ENCODE measurements at regions not wholly inside any gene's neighbourhood (a gene's known extent, or its start where the extent isn't known, plus 50 kb on each side); places are given as distances from the start of the nearest gene placed in this dataset.

DNA sequence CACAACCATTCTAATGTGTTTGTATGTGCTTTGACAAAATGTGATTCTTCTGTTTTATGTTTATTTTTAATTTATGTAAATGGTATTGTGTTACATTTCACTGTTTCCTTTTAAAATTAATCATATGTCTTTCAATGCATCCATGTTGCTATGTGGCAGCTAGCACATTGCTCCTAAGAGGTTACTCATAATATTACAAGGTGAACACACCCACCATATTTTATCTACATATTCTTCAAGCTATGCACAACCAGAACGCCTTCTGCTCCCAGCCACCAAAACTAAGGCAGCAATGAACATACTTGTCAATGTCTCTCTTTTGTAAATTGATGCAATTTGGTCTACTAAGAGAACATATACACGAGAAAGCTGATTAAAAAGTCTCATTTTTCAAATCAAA, 160.6 kb upstream of the OSR1 start:
- H3K4me1 ChIP-seq (ENCODE audit: insufficient read depth, low read length): no peaks in the 10 kb centered on the region
- no peak overlapping the region for H3K4me3 ChIP-seq (ENCODE audit: low read length)
- H3K27ac ChIP-seq (ENCODE audit: low read length): no peak overlapping the region
- H3K27me3 ChIP-seq (ENCODE audit: insufficient read depth, low read length): no peaks in the 10 kb centered on the region
- H3K9me3 ChIP-seq (ENCODE audit: insufficient read depth, low read depth, low read length): no peaks in the 10 kb centered on the region
- no peaks in the 10 kb centered on the region for H3K36me3 ChIP-seq (ENCODE audit: insufficient read depth, low read depth, low read length)
- H3K9ac ChIP-seq (ENCODE audit: low read depth, low read length): no peak overlapping the region

DNA sequence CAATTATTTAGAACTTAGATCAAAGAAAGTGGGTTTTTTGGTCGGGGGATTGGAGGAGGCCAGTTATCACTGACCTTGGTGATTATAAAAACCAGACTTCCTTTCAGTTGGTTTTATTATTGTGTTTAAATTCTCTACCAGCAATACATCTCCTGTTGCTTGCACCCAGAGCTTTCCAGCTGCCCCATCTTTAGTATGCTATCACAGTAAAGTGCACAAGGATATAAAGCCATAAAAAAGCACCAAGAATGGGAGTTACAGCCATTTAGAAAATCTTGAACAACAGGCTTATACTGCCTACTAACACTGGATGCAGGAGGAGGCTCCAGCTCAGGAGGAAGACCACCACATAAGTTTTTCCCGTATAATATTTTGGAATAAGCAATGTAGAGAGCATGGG, 148.7 kb upstream of the OSR1 start:
- Histone ChIP-seq H3K27ac (ENCODE audit: low read length) (no peak overlapping the region), H3K9me3 (ENCODE audit: insufficient read depth, low read depth, low read length) (no peaks in the 10 kb centered on the region), H3K4me3 (ENCODE audit: low read length) (no peak overlapping the region), H3K27me3 (ENCODE audit: insufficient read depth, low read length) (no peaks in the 10 kb centered on the region), H3K4me1 (ENCODE audit: insufficient read depth, low read length) (no peaks in the 10 kb centered on the region), H3K9ac (ENCODE audit: low read depth, low read length) (no peak overlapping the region), H3K36me3 (ENCODE audit: insufficient read depth, low read depth, low read length) (no peaks in the 10 kb centered on the region)

DNA sequence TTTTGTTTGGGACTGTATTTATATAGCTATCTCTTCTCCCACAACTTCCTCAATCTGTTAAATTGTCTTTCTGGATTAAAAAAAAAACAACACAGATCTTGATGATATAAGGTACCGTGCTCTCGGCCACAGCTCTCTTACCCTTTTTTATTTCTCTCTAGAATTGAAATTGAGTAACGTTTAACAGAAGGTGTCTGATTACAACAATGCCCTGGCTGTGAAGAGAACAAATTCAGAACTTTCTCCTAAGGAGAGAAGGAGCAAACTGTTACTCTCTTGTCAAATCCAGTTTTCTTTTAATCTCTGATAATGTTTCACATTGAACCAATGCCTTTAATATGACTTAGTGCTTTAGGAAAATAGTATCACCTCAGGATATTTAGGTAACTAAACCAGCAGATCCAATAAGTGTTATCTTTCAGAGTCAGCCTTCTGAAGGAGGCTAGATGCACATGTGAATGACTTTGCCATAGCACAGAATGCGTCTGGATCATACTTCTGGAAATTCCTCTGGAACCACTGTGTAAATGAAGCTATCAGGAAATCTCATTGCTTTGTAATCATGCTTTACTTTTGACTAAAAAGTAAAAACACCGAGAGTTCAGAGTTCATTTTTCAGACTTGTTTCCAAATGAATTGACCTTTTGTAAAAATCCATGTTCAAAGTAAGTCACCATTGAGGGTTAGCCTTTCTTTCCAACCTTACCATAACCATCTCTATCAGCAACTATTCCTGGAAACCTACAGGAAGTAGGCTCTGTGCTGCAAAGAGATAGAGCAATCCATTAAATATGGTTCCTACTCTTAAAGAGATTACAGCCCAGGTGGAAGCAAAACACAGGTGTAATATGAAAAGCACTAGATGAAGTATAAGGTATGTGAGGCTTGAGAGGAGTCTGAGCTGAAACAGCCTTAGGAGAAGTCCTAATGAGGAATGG, 147.0 kb upstream of the OSR1 start:
- no peak overlapping the region for H3K27ac ChIP-seq (ENCODE audit: low read length)
- no peaks in the 10 kb centered on the region for H3K27me3 ChIP-seq (ENCODE audit: insufficient read depth, low read length)
- no peaks in the 10 kb centered on the region for H3K4me1 ChIP-seq (ENCODE audit: insufficient read depth, low read length)
- no peak overlapping the region for H3K9ac ChIP-seq (ENCODE audit: low read depth, low read length)
- H3K36me3 ChIP-seq (ENCODE audit: insufficient read depth, low read depth, low read length): no peaks in the 10 kb centered on the region
- H3K4me3 ChIP-seq (ENCODE audit: low read length): no peak overlapping the region
- no peaks in the 10 kb centered on the region for H3K9me3 ChIP-seq (ENCODE audit: insufficient read depth, low read depth, low read length)

DNA sequence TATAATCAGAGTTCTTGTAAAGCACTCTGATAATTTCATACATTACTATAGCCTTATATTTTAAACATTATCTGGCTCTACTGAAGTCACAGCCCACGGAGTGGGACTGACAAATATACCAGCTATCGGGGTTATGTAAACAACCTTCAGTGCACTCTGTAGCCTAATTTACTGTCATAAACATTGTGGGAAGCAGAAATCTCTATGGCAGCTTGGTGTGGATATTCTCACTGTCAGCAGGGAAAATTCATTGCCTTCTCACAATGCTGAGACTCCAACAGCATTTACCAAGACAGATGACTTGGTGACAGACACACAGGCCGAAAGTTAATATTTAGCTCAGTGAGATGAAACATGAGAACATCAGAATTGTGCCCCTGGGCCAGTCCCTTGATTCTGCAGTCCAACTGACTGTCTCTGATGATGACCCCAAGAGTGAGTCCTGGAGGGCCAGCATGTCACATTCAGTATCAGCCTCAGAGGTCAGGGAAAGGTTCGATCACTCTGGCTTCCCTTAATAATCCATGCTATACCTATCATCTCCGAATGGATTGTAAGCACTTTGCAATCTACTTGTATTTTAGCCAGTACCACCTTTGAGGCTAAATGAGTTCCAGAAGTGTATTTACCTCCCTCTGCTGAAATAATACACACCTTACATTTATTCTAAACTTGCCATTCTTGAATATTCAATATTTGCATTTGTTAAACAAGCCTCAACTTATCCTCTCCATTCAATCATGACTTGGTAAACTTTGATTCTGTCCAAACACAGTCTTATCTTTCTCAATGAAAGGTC, 146.2 kb upstream of the OSR1 start:
- H3K27me3 ChIP-seq (ENCODE audit: insufficient read depth, low read length): no peaks in the 10 kb centered on the region
- no peaks in the 10 kb centered on the region for H3K36me3 ChIP-seq (ENCODE audit: insufficient read depth, low read depth, low read length)
- H3K9me3 ChIP-seq (ENCODE audit: insufficient read depth, low read depth, low read length): no peaks in the 10 kb centered on the region
- H3K4me1 ChIP-seq (ENCODE audit: insufficient read depth, low read length): no peaks in the 10 kb centered on the region
- no peak overlapping the region for H3K4me3 ChIP-seq (ENCODE audit: low read length)
- no peak overlapping the region for H3K9ac ChIP-seq (ENCODE audit: low read depth, low read length)
- H3K27ac ChIP-seq (ENCODE audit: low read length): no peak overlapping the region

DNA sequence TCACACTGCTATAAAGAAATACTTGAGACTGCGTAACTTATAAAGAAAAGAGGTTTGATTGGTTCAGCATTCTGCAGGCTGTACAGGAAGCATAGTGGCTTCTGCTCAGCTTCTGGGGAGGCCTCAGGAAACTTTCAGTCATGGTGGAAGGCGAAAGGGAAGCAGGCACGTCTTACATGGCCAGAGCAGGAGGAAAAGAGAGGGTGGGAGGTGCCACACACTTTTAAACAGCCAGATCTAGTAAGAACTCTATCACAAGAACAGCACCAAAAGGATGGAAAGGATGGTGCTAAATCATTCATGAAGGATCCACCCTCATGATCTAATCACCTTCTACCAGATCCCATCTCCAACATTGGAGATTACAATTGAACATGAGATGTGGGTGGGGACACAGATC, 145.5 kb upstream of the OSR1 start:
- Histone ChIP-seq H3K27me3 (ENCODE audit: insufficient read depth, low read length) (no peaks in the 10 kb centered on the region), H3K36me3 (ENCODE audit: insufficient read depth, low read depth, low read length) (no peaks in the 10 kb centered on the region), H3K9ac (ENCODE audit: low read depth, low read length) (no peak overlapping the region), H3K4me1 (ENCODE audit: insufficient read depth, low read length) (no peaks in the 10 kb centered on the region), H3K9me3 (ENCODE audit: insufficient read depth, low read depth, low read length) (no peaks in the 10 kb centered on the region), H3K4me3 (ENCODE audit: low read length) (no peak overlapping the region), H3K27ac (ENCODE audit: low read length) (no peak overlapping the region)

DNA sequence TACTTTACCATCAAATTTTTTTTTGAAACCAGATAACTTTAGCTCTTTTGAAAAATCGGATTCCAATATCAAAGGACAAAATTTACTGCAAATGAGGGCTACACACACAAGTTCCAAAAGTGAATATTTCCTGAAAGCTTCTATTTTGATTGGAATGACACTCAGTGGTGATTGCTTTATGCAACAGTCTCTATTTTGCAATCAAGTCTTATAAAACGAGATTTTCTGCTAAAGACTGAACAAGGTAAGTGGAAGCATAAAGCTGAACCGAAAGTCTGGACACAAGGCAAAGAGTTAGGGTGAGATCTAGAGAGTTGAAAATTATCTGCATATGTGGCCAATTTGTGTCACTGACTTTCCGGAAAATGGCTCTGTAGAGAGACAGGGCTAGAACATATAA, 145.0 kb upstream of the OSR1 start:
- Histone ChIP-seq H3K9ac (ENCODE audit: low read depth, low read length) (no peak overlapping the region), H3K4me1 (ENCODE audit: insufficient read depth, low read length) (no peaks in the 10 kb centered on the region), H3K9me3 (ENCODE audit: insufficient read depth, low read depth, low read length) (no peaks in the 10 kb centered on the region), H3K4me3 (ENCODE audit: low read length) (no peak overlapping the region), H3K27ac (ENCODE audit: low read length) (no peak overlapping the region), H3K36me3 (ENCODE audit: insufficient read depth, low read depth, low read length) (no peaks in the 10 kb centered on the region), H3K27me3 (ENCODE audit: insufficient read depth, low read length) (no peaks in the 10 kb centered on the region)

DNA sequence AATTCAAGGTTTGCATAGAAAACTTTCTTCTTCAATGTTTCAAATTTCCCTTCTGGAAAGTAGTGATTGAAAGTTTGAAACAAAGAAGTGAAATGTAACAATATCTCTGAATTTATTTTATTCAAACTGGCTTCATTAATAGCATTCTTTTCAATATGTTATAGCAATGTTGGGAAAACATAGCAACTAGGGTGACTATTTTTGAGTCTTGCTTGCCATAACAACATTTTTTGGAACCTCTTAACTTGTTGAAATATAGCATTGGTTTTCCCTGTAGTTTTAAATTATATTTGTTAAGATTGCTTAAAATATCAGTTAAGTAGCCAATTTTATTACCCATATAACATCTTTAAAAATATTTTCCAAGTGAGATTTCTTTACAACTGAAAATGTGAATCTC, 141.7 kb upstream of the OSR1 start:
- H3K4me1 ChIP-seq (ENCODE audit: insufficient read depth, low read length): no peaks in the 10 kb centered on the region
- H3K9ac ChIP-seq (ENCODE audit: low read depth, low read length): no peak overlapping the region
- H3K27me3 ChIP-seq (ENCODE audit: insufficient read depth, low read length): no peaks in the 10 kb centered on the region
- no peaks in the 10 kb centered on the region for H3K9me3 ChIP-seq (ENCODE audit: insufficient read depth, low read depth, low read length)
- H3K4me3 ChIP-seq (ENCODE audit: low read length): no peak overlapping the region
- H3K27ac ChIP-seq (ENCODE audit: low read length): no peak overlapping the region
- no peaks in the 10 kb centered on the region for H3K36me3 ChIP-seq (ENCODE audit: insufficient read depth, low read depth, low read length)

DNA sequence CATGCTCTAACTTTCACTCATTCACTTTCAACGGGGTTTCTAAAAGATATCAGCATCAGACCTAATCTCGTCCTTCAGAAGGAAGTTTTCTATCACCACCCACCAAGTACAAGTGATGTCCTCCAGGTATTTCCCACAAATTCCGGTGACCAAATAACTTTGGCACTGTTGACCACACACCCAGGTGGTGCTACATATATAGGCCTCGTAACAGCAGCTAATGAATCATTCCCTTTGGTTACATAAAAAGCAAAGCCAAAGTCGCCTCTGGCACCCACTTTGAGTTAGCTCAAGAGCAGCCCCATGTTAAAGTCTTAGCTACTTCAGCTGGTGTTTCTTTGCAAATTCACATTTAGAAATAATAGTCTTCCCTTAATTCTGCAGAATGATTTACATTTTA, 138.2 kb upstream of the OSR1 start:
- no peak overlapping the region for H3K4me3 ChIP-seq (ENCODE audit: low read length)
- no peak overlapping the region for H3K27ac ChIP-seq (ENCODE audit: low read length)
- H3K27me3 ChIP-seq (ENCODE audit: insufficient read depth, low read length): no peaks in the 10 kb centered on the region
- no peaks in the 10 kb centered on the region for H3K36me3 ChIP-seq (ENCODE audit: insufficient read depth, low read depth, low read length)
- H3K4me1 ChIP-seq (ENCODE audit: insufficient read depth, low read length): no peaks in the 10 kb centered on the region
- H3K9me3 ChIP-seq (ENCODE audit: insufficient read depth, low read depth, low read length): no peaks in the 10 kb centered on the region
- H3K9ac ChIP-seq (ENCODE audit: low read depth, low read length): no peak overlapping the region

DNA sequence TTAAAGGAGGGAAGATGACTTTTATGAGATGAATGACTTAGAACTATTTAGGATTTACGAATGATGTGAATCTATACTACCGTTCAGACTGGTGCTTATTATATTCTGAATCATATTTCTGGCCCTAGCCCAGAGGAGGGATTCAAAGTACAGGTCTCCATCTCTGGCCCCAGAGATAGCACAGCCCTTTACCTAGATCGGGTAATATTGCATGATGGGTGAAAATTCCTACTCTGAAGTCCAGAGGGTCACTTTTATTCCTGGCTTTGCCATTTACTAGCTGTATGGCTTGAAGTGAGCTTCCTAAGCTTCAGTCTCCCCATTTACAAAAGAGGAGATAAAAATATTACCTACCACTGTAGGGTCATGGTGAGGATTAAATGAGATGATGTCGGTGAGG, 135.8 kb upstream of the OSR1 start:
- H3K27ac ChIP-seq (ENCODE audit: low read length): no peak overlapping the region
- H3K9ac ChIP-seq (ENCODE audit: low read depth, low read length): no peak overlapping the region
- H3K9me3 ChIP-seq (ENCODE audit: insufficient read depth, low read depth, low read length): no peaks in the 10 kb centered on the region
- H3K4me3 ChIP-seq (ENCODE audit: low read length): no peak overlapping the region
- H3K27me3 ChIP-seq (ENCODE audit: insufficient read depth, low read length): no peaks in the 10 kb centered on the region
- H3K36me3 ChIP-seq (ENCODE audit: insufficient read depth, low read depth, low read length): no peaks in the 10 kb centered on the region
- H3K4me1 ChIP-seq (ENCODE audit: insufficient read depth, low read length): no peaks in the 10 kb centered on the region

DNA sequence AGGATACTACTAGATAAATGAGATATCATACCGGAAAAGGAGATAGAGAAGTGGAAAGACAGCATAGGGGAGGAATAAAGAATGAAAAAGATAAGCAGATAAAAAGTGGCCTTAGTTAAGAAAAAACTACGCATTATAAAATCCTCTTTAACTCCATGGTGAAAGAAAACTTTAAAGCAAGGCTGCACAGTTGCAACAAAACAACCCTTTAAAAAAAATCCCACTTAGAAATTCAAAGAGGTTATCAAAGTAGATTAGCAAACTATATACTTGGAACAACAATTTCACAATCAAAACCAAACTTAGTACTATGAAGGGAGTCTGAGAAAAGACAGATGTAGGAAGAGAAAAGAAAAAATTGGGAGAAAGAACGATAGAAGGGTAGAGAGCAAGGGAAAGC, 133.4 kb upstream of the OSR1 start:
- no peaks in the 10 kb centered on the region; the same call in 1 of the 2 replicates for H3K4me1 ChIP-seq (ENCODE audit: insufficient read depth, low read length)
- no peak overlapping the region for H3K4me3 ChIP-seq (ENCODE audit: low read length)
- H3K9me3 ChIP-seq (ENCODE audit: insufficient read depth, low read depth, low read length): no peaks in the 10 kb centered on the region
- H3K36me3 ChIP-seq (ENCODE audit: insufficient read depth, low read depth, low read length): no peaks in the 10 kb centered on the region
- H3K27ac ChIP-seq (ENCODE audit: low read length): no peak overlapping the region
- no peaks in the 10 kb centered on the region for H3K27me3 ChIP-seq (ENCODE audit: insufficient read depth, low read length)
- H3K9ac ChIP-seq (ENCODE audit: low read depth, low read length): no peak overlapping the region

DNA sequence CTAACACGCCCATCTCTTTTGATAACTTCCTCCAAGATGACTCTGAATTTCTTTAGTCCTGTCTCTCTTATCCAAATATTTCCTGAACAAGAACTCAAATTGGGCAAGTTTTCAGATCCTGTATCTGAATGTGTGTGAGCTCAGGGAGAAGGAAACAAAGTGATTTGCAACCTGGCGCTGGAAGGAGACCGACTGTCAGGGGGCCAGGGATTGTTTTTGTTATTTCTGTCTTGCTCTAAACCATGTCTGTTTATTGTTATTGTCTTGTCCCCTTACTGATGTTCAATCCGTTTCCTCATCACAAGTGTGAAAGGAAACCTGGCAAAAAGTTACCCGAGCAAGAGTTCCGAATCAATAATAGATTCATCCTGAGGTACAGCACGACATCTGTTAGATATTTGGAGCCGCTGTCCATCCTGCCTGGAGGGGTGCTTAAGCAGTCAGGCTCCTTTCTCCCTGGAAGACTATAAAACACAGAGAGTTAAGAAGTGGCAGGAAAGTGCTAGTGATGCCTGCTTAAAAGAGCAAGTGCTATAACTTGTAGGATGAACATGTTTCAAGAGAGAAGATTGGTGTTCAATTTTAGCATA, 132.5 kb upstream of the OSR1 start:
- H3K36me3 ChIP-seq (ENCODE audit: insufficient read depth, low read depth, low read length): no peaks in the 10 kb centered on the region
- H3K9me3 ChIP-seq (ENCODE audit: insufficient read depth, low read depth, low read length): no peaks in the 10 kb centered on the region
- no peak overlapping the region for H3K4me3 ChIP-seq (ENCODE audit: low read length)
- H3K9ac ChIP-seq (ENCODE audit: low read depth, low read length): no peak overlapping the region
- H3K27ac ChIP-seq (ENCODE audit: low read length): no peak overlapping the region
- H3K27me3 ChIP-seq (ENCODE audit: insufficient read depth, low read length): no peaks in the 10 kb centered on the region
- no peaks in the 10 kb centered on the region; the same call in 1 of the 2 replicates for H3K4me1 ChIP-seq (ENCODE audit: insufficient read depth, low read length)
